Iris pigment epithelial cell (primary cell): ENCODE measurements at regions not wholly inside any gene's neighbourhood (a gene's known extent, or its start where the extent isn't known, plus 50 kb on each side); places are given as distances from the start of the nearest gene placed in this dataset.

ENCODE experiments used
- DNase-seq: peaks from one replicate; pipeline ENCODE4 v3.0.0-alpha.2; 2011; ENCODE audit warnings: low read depth

DNA sequence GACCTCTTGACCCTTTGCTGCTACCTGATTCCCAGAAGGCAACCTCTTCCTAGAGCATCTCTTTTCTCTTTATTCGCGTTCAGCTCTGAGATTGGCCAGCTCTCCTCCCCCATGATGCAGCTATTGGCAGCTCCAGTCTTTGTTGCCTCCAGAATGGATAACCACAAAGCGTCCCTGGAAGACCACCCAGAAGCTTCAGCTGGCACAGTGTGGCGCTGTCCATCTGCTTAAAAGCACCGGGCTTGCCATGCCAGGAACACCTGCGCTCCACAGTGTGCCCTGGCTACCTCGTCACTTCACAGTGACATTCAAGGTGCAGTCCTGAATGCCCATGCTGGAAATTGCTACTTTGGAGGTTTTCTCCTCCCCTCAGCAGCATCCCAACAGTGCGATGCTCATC, 353.9 kb downstream of the LMO4 start:
- DNase-seq: no peak

DNA sequence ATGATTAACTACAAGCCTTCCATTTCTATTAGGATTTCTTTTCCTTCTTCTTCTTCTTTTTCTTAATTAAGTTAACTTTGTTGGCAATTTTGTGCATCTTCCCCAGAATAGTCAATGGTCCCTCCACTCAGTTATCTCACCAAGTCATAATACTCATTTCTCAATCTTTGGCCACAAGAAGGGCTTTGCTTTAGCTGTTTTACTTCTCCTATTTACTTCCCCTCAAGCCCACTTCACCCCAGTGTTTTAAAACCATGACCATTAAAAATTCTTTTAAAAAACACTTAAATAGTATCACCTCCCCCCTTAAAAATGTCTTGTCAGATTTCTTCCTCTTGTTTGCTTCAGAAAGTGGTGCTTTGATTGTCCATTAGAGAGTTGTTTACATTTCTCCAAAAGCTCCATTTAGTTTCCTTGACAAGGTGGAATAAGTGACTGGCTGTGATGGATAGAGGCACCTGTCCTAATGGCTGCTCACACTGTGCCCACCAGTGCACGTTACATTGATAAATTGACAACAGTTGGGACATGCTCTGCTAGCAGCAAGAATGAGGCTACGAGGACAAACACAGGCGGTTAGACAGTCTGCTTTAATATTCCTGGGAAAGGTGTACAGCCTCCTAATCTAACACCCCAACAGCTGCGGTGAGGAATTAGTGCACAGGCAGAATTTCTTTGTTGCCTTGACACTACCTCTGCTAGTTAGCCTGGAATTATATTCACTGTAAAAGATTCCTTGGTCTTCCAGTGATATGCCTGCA, 354.7 kb downstream of the LMO4 start:
- DNase-seq: no peak

DNA sequence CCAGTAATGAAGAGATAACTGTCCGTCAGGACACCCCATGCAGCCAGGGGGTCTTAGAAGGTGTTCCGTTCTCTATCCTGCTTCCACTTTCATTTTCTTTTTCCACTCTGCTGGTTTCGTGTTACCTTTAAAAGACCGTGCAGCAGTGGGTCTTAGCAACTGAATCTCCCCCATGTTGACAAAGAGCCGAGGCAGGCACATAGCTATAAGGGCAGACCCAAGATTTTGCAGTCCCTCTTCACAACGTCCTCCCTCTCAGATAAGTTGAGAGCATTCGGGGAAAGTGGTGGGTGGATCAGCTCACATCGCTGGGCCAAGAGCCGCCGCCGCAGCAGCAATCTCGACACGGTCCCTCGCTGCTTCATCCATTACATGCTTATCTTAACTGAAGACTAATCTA, 355.5 kb downstream of the LMO4 start:
- DNase-seq: no peak

DNA sequence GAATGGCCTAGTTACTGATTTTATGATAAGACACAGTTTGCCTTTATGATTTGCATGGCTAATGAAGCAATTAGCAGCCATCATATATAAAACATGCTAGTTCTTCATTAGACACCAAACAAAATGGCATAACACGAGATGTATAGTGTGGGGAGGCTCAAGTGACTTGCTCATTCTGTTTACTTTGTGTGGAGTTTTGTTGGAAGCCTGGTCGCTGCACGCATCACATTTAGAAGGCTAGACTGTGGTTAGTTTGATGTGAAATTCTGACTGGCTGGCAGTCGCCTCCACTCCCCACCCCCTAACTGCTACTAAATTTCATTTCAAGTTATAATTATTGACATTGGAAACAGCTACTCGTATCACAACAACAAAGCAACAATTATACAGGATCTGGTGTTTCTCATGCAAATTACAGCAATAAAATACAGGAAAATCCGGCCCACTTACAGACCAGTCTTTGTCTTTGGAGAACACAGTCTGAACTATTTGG, 356.1 kb downstream of the LMO4 start:
- DNase-seq: peak; percentile 24

DNA sequence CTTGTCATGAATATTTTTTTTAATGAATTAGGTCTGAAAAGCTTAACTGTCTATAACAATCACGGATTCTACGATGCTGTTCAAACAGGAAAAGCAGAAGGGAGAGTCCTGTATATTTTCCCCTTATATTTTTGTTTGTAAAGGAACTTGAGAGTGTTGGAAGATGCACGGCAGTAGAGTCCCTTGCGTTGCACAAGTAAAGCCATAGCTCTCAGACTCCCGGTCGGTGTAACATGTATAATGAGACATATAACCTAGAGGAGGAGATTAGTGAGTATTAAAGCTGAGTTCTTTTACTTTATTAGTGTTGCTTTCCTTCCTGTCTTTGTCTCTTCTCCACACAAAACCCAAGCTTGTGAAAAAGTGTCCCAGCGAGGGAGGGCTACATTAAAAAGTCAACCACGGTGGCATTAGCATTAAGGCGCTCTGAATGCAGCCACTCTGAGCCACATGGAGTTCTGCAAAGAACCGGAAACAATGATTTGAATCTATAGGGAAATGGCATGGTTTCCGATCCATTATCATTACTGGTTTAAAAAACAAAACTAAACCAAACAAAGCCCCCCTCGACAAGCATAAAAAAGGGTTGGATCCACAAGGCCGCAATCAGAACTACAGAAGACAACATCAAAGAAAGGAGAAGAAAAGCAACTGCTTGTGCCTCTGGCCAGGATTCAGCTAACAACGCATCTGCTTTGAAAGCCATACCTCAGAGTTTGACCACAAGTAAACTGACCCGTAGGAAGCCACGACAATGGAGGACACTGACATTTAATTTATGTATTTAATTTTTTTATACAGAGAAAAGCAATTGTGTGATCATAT, 356.8 kb downstream of the LMO4 start:
- DNase-seq: no peak

DNA sequence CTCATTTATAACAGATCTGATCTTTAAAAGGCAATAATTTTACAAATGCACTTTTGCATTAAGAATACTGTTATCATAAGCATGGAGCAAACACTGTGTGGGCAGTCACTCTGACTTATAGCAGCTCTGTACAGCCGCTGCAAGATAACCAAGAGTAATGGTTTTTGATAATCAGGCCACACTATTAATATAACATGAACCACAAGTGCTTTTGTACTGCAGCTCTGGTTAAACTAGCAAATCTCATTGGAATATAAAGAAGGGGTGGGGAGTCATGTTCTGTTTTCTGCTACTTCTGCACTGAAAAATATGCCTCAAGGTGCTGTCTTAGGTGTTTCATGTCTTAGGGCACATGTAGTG, 357.4 kb downstream of the LMO4 start:
- no peak for DNase-seq

DNA sequence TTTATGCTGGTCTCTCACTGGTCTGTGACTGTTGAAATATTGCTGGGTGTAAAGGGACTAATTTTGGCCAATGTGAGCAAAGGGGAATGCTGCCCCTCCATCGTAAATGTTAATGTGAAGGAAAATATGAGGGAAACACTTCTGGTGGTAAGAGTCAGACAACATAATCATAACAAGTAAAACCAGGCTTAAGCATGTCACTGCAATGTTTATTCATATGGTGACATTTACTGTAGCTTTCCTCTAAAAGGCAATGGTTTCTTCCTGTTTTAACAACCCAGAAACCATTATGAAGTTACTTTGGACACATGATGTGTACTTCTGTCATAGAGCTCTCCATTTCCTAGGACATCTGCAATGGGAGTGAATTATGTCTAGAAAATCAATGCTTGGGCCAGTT, 358.0 kb downstream of the LMO4 start:
- DNase-seq: no peak

DNA sequence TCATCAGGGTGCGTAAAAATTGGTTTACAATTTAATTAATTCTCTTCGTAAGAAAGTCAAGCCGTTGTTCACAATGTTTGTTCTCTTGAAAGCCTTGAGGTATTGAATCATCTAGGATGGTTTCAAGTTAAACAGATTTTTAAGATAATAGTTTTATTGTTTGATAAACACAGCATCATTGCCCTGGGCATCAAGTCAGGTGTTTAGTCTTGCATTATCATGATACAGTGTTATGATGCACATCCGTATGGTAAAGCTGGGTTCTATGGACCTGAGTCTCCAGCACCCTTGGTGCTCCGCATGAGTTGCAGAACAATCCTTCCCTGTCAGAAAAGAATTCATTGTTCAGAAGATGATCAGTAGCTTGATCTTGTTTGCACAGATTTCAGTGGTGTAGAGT, 359.5 kb downstream of the LMO4 start:
- no peak for DNase-seq

DNA sequence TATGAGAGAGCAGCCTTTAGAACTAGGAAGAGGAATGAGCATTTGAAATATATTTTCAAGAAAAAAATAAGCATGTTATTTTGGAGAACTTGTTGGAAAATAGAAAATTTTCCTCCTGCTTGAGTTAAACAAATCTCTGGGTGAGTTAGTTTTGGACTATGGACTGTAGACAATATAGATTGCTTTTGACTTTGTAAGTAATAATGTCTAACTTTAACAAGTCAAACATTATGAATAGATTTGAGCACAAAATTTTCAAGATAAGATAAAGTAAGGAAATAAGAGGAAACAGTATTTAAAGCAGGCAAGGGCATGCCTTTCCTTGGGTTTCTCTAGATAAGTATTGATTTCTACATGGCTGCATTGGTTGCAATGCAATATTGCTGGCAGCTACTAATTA, 360.8 kb downstream of the LMO4 start:
- DNase-seq: no peak

DNA sequence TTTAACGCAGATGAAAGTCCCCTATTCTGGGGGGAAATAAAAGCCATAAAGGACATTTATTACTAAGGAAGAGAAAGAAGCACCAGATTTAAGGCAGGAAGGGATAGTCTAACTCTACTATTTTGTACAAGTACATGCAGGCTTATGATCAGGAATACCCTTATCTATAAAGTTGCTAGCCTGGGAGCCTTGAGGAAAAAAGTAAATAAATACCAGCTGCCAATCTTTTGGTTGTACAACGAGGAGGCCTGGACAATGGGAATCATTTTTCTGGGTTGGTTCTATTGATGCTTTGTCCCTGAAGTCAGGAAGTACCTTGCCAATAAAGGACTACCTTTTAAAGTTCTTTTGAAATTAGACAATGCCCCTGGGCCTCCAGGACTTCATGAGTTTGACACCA, 367.8 kb downstream of the LMO4 start:
- DNase-seq: no peak

DNA sequence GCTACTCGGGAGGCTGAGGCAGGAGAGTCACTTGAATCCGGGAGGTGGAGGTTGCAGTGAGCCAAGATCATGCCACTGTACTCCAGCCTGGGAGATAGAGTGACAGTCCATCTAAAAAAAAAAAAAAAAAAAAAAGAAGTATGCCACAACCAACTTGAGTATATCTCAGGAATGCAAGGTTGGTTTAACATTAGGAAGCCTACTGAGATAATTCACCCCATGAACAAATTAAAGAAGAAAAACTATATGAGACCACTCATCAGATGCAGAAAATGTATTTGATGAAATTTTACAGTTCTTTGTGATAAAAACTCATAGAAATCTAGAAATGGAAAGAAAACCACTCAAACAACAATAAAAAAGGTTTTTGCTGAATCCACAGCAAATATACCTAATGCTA, 373.8 kb downstream of the LMO4 start:
- DNase-seq: no peak

DNA sequence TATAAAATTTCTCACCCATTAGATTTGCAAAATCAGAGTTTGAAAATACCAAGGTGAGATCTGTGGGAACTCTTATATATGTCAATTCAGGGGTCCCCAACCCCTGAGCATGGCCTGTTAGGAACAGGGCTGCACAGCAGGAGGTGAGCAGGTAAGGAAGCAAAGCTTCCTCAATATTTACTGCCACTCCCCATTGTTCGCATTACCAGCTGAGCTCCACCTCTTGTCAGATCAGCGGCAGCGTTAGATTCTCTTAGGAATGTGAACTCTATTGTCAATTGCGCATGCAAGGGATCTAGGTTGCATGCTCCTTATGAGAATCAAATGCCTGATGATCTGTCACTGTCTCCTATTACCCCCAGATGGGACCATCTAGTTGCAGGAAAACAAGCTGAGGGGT, 376.6 kb downstream of the LMO4 start:
- no peak for DNase-seq

DNA sequence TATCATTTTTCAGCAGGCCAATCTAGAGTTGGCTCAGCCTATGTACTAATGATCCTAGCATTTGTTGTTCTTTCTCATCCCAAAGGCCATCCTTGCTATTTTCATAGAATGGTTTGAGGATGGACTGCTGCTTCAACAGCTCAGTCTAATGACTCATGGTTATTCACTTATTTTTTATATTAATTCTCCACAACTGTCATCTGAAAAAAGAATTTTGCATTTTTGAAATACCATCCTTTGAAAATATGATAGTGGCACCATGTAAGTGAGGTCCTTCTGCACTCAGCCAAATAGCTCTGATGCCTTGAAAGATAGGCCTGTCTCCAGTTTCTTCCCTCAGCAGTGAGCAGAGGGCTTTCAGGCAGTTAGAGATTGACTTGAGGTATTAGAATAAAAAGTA, 377.5 kb downstream of the LMO4 start:
- no peak for DNase-seq

DNA sequence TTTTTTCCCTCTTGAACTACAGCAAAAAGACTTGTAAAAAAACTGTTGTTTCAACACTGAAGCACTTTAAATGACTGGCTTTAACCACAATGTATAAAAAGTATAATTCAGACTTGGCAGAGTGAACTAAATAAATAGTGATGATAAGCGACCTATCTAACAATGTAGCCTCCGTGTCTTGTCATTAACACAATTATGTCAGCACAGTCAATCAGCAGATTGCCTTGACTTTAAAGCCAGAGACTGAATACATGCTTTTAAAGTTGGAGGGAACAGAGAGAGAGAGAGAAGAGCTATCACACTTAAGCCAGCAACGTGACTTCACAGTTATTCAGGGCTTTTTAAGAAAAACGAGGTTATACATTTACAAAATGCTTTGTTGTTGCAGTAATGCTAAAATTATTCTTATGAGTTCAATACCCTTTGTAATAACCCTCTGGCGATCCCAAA, 378.1 kb downstream of the LMO4 start:
- no peak for DNase-seq

DNA sequence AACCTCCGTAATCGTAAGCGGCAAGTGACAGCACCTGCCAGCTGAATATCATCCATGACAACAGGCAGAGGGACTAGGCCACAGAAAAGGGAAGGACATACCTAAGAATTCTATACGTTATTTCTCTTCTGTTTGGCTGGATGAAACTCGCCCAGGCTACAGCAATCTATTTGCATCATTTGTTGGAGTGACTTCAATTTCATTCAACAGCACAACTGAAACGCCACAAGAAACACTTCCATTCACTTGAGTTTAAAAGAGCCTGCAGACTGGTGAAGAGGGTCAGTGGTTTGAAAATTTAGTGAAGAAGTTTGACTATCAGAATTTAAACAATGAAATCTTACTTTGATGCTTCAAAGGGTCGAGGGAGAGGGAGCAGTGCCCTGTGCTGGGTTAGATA, 378.7 kb downstream of the LMO4 start:
- no peak for DNase-seq

DNA sequence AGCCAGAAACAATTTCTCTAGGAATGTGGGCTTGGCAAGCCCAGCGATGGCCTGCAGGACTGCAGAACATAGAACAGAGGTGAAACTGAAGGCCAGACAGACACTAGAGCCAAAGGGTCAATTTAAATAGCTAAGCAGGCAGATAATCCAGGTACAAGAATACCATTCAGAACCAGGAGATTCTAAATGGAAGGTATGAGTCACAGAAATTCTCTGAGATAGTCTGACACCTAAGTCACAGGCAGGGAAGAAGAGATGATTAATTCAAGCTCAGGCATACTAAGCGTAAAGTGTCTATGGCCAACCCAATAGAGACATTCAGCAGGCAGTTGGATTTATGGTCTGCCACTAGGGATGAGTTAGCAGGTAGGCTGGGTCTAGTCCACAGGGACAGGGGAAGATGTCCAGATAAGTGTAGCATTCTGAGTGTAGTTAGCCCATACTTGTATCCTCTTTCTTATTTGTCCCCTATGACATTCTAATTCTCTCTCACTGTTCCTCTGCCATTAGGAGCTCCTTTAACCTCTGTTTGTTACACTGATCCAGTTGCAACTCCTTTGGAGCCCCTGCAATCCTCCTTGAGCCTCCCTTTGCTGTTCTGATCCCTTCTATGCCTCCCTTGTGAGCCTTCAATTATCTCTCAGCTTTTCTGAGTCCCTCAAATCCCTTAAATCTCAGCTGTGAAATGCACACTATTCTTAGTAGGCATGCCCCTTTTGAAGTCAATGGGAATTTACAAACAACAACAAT, 383.8 kb downstream of the LMO4 start:
- no peak for DNase-seq

DNA sequence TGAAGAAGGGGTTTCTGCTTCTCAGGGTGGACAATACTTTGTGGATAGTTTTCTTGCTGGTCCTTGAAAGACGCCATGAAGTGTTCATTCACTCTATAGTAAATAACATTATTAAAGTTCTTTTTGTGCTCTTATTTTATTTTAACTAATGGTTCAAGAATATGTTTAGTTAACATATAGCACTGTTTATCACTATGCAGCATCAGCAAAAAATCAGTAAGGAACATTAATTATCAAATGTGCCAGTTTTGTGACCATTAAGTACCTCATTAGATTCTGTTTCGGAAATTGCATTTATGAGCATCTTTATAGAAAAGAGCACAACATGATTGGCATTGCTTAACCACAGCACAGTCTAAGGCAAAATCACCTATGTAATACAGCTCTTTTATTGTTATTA, 385.6 kb downstream of the LMO4 start:
- DNase-seq: no peak

DNA sequence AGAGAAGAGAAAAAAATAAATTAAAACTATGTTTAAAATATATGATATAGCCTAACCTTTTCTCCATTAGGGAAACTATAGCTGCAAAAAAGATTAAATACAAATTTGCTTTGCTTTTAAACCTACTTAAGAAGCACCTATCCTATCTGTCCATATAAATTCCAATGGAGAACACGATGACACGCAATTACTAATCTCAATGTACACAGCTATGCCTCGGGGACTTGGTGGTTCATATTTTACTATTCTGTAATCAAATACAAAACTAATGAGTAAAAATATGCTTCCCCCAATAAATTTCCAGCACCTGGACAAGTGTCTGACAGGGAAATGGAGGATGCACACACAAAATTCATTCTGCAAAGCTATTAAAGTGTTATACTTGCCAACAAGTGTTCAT, 386.4 kb downstream of the LMO4 start:
- DNase-seq: no peak

DNA sequence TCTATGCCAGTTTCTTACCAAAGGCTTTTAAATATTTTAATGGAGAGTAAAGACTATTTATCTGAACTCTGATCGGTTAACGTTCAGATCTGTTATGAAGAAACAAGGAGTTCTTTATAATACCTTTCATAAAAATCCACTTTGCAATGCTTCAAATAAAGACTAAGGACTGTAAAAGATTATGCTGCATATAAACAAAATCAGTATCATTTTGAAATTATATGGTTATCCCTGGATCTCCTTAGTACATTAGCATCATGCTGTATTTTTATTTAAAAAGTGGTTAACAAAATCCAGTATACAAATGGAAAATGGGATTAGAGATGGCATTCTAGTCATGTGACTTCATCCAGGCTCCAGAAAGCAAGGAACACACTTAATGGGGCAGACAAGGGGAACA, 386.8 kb downstream of the LMO4 start:
- no peak for DNase-seq

DNA sequence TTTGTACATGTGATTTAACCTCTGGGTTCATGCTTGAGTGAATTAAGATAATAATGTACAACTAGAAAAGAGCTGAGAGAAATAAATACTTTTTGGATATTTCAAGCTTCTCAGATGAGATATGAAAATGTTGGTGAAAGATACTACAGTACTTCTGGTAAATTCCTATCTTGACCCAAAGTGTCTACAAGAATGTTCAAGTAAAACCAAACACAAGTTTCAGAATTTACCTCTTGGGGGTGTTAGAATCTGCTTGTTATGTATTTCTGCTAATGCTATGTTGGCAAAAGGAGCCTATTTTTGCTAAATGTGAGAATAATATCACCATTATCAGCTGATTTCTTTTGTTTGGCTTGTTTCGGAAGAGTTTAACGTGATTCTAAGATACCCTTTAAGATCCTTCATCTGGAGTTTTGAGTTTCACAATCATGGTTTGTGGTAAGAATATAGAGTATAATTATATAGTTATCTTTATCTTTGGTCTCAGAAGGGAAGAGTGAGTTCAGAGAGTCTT, 388.5 kb downstream of the LMO4 start:
- no peak for DNase-seq

DNA sequence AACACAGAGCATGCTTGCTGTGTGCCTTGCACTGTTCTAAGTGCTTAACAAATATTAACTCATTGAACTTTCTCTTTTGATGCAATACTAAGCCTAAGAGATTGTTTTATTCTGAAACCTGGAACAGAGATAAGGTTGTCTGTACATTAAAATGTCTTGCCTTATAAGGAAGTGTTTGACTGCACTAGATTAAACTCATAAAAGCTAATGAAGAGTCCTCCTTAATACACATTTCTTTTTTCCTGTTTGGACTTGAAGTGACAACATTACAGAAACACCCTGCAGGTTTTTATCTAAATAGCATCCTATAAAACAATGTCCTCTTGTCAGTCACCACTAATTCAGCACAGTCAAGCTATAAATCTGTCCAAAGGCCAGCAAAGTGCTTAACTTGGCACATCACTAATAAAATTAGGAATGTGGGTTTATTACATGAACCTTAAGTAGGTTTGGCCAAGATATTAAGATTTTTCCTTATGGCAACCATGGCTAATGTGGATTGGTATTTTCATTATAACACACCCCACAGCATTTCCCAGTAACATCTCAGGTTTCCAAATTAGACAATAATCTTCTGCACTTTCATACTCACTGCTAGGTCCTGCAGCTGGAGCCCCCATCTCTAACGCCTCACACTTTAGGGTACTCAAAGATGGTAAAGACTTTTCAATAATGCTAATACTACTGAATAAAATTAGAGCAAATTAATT, 389.7 kb downstream of the LMO4 start:
- no peak for DNase-seq

DNA sequence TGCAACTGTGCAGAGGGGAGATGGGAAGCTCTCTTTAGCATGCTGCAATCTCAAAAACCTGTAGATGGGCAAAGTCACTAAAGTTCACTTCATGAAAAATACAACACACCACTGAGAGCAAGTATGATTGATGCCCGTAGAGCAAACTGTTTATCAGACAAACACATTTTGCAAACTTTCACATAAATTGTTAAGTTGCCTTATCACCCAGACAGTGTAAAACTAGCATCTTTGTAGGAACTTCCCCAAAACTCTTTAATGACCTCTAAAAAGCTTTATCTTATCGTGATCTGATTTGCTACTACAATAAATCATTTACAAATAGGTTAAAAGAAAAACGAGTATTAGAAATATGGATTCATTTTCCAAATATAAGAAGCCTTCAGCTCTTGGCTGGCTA, 391.0 kb downstream of the LMO4 start:
- DNase-seq: no peak
